CMK (cell line): ENCODE measurements at regions not wholly inside any gene's neighbourhood (a gene's known extent, or its start where the extent isn't known, plus 50 kb on each side); places are given as distances from the start of the nearest gene placed in this dataset.

Experiments
- DNase-seq: peaks from one replicate; pipeline ENCODE4 v3.0.0-alpha.2; 2010; ENCODE audit warnings: low read depth

DNA sequence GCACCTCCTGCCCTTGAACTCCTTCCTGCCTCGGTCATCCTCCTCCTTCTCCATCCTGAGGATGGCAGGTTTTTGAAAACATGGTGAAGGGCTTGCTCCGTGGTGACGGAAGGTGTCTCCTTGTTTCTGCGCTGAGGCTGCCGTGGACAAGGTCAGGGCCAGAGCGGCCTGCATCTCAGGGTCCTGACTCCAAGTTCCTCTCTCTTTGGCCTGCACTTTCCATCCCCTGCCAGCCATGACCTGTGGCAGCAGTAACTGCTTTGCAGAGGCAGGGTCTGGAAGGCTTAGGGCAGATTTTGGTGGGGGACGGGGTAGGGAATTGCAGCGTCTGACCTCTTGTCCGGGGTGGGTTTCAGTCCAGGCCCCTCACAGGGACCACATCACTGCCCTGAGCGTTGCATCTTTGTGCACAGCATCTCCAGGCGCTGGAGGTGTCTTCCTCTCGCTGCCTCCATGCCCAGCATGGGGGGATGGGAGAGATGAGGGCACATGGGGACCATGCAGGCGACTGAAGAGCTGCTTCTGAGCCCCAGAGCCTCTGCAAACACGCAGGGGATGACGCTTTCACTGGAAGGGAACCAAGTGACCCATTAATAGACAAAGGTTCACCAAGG, 216.8 kb downstream of the TEX29 start:
- DNase-seq = no peak

DNA sequence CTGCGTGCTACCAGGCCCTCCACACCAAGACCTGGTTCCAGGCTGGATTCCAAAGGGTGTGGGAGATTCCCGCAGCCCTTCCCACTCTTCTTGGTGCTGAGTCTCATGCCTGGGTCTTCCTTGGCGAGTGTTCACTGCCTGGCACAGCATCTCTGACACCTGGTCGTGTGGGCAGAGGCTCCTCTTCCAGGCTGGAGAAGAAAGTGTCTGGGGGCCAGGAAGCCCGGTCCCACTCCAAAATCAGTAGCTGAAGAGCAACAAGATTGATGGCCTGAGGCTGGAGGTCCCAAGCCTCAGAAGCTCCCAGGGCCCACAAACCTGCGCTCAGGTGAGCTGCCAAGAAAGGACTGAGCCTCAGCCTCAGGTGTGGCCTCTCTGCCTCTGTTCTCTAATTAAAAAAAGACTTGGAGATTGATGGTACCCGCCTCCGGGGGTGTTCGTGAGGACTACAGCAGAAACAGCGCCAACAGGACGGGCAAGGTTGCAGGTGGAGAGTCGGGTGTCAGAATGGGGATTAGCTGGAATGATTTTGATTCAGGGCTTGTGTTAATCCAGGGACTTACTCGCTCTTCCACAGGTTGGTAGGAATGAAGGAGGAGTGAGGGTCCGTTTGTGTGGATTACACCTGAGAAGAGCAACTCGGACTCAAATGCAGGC, 217.5 kb downstream of the TEX29 start:
- no peak for DNase-seq

DNA sequence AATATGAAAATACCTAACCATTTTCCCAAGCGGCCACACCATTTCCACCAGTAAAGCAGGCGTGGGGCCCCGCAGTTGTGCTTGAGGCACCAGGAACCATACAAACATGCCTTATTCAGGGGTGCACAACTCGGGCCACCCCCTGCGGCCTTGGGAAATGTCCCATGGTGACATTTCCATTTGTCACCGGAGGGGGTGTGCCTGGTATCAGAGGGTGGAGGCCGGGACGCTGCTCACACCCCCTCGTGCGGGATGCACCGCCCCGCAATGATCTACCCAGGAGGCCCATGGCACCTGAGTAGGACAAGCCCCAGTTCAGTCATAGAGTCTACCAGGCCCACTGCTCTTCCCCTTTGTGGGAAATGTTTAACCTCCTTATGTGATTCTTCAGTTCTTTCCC, 218.8 kb downstream of the TEX29 start:
- DNase-seq = no peak

DNA sequence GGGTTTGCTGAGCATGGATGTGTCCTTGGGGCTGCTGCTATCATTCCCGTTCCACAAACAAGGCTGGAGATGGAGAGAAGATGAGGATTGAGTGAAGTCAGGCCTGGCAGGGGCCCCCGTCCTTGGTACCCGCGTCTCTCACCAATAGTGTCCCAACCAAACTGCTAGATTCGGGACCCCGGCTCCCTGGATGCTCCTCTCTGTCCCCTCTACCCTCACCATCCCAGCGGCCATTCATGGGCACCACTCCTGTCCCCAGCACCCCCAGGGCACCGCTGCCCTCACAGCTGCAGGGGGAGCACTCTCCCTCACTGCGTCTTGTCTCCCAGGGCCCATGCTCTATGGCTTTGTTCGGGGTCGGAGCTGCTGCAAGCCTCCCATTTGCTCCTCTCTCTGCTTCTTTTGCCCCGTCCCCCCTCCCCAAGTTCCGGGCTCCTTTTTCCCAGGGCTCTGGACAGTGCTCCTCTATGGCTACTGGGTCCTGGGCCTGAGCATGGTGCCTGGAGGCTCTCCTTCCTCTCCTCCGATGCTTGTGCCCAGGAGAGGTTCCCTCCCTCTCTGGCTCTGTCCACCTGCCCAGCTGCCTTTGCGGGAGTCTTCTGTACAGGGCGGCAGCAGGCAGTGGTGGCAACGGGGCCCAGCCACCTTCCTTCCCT, 219.5 kb downstream of the TEX29 start:
- no peak for DNase-seq

DNA sequence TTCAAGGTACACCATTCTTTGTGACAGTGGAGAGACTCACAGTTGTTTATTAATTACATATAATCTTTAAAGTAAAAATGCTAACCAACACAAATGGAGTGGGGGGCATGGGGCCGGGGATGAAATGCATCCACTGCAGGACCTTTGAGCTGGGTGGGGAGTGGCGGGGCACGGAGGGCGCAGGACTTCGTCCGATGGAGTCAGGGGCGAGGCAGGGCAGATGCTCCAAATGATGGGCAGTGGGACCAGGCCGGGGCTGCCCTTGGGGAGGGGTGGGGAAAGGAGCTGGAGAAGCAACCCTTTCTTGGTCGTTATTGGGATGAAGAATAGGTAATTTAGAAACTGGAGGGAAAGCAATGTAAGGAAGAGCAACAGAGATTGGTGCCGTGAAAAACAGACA, 220.0 kb downstream of the TEX29 start:
- no peak for DNase-seq

DNA sequence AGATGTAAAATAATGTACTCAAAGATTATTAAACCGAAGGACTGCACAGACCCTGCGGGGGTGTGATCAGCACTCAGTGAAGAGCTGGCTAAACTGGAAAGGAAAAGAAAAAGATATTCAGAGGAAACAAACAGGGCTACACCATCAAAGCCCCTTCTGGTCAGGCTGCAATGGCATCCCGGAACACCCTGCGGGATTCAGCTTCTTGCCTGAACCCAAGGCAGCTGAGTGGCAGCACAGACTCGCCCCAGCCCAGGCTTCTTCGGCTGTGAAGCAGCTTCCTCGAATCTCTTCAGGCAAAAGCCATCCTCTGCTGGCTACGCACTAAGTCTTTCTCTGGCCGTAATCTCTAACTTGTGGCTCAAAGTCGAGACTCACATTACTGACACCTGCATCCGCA, 220.9 kb downstream of the TEX29 start:
- DNase-seq = no peak

DNA sequence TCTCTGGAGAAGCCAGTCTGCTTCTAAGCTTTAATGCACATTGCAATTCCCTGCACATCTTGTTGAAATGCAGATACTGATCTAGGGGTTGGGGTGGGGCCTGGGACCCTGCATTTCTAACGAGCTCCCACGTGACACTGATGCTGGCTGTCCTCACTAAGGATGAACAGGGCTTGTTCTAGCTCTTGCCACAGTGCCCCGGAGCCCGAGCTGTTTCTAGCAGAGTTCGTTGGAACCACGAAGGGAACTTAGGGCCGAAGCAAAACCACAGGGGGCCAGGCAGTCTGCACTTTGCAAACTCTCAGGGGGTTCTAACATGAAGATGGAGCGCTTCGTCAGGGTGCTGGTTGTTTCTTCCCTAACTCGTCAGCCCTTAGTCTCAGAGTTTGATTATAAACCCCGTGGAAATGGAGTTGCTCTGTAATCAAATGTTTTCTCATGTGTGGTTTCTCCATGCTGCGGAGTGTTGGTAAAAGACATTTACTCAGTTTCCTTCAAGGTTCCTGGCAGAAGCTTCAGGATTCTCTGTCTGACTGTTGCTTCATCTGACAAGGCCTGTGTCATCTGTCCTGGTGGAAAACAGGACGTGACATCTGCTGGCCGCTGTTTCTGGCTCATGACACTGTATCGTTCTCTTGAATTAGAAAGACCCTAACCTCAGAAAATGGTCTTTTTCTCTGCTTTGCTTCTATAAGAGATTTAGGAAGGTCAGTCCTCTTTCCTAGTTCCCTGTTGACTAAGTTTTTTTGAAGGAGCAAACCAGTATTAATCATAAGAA, 221.5 kb downstream of the TEX29 start:
- no peak for DNase-seq

DNA sequence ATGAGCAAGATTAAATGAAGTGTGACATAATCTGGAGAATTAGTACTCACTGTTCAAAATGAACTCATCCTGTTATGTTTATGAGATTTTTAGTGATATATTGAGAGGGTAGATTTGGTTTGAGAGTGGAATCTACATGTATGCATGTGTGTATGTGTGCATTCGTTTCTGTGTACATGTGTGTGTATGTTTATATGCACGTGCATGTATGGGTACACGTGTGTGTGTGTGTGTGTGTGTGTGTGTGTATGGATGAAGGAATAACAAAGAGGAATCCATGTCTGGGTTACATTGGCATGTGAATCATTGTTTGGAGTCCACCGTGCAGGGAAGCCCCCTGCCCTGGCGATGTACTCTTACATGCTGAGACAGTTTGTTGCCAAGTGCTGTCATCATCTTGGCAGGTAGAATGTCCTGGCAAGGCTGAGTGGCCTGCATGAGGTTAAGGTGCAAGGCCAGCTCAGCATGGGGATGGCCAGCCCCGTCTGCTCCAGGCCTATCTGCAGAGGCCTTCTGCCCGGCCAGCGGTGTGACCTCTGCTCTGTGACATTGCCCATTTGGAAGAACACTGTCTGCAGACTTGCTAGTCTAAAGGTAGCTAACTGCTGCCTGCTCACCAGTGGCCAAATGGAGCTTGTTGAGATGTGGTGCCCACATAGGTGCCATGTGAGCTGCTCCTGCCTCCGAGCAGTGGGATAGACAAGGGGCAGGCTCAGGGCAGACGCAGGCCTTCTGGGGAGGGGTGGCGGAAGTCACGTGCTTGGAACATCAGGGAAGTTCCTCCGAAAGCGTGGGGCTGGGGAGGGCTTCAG, 222.3 kb downstream of the TEX29 start:
- DNase-seq = no peak

DNA sequence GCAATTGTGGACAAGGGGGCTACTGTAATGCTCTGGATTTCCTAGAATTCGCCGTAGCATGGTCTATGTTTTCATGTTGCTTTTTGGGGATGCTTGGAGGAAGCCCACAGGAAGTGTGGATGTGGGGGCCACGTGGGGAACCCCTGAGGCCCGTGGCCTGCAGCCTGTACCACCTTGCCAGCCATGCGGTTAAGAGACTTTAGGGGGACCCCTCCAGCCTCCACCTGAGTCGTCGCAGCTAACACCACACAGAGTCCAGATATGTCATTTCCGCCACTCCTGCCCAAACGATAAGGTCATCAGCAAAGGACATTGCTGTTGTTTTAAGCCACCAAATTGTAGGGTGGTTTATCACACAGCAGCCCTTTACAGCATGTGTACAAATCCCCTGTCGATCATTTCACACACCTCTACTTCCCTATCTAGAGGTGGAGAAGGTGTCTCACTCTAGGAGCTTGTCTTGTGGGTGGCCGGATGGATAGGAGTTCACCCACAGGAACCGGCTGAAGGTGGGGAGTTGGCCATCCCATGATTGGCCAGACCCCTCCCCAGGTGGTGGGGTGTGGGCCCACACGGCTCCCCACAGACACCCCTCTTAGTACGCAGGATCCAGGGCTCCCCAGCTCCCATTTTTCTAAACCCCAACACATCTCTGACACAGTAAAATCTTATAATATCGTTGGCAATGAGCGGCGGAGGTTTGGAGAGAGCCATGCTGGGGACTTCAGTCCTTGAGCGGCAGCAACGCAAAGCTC, 226.7 kb downstream of the TEX29 start:
- no peak for DNase-seq

DNA sequence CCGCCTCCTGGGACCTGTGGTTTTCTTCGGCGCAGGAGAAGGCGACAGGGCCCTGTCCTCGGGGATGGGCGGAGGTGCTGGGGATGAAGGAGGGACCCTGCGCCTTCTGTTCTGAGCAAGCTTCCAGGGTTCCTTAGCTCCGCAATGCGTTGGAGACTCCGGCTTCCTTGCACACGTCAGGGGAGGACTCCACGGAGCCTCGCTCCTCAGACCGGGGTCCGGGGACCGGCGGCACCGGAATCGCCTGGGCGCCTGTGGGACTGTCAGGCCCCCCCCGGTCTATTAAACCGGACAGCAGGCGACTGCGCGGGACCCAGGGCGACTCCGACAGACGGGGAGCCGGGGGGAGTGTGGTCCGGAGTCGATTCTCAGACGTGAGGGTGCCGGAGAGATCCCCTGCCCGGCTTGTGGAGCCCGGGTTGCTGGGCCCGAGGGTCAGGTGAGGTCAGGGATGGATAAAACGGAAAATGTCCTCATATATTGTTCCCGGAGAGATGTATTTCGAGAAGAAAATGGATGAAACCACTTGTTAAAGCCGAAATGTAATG, 227.4 kb downstream of the TEX29 start:
- no peak for DNase-seq

DNA sequence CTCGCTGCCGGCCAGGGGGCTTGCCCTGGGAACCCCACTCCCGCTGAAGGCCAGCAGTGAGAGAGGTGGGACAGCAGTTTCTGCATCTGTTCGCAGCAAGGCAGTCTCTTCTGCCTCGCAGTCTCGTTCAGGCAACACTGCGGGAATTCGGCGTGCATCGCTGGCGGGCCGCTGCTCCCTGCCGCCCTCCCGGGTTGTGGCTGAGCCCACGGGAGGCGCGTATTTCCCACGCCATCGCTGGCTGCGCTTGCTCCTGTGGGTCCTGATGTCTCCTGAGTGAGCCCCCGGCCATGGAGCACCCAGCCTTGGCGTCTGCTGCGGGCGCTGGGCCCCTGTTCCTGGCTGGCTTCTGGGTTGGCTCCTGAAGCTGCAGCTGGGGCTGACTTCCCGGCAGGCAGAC, 227.9 kb downstream of the TEX29 start:
- no peak for DNase-seq

DNA sequence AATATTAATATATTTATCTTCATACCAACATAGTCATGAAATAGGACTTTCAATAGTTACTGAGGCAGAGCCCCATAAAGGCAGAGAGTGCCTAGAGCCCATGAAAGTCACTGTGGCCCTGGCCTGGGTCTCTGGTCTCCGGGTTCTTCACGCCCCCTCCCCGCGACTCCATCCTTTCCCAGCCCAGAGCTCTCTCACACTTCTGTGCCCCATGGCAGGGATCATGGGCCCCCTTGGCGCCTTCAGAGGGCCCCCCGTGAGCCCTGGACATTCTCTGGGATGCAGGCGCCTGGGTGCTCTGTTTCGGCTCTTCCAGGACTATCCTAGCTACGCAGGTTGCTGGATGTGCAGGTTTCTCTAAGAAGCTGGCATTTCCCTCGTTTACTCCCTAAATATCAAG, 228.4 kb downstream of the TEX29 start:
- no peak for DNase-seq

DNA sequence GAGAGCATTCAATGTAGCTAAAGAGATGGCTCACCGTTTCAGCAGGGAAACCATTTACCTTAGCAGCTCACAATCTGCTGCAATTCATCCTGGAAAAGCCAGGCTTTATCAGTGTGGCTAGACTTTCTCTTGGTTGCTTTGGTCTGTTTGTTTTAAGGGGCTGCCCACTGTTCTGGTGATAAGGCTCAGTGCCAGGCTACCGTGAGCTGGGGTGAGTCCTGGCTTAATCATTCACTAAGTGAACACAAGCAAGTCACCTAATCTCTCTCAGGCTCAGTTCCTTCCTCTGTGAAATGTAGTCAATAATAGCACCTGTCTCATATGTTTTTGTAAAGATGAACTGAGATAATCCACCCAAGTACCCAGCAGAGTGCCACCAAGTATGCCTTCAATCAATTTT, 229.0 kb downstream of the TEX29 start:
- DNase-seq = no peak

DNA sequence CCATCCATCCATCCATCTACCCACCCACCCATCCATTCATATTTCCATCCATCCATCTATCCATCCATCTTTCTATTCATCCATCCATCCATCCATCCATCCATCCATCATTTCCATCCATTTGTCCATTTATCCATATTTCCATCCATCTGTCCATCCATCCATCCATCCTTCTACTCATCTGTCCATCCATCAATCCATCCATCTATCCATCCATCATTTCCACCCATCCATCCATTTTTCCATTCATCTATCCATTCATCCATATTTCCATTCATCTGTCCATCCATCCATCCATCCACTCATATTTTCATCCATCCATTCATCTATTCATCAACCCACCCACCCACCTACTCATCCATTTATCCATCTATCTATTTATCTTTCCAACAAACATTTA, 229.6 kb downstream of the TEX29 start:
- DNase-seq = no peak

DNA sequence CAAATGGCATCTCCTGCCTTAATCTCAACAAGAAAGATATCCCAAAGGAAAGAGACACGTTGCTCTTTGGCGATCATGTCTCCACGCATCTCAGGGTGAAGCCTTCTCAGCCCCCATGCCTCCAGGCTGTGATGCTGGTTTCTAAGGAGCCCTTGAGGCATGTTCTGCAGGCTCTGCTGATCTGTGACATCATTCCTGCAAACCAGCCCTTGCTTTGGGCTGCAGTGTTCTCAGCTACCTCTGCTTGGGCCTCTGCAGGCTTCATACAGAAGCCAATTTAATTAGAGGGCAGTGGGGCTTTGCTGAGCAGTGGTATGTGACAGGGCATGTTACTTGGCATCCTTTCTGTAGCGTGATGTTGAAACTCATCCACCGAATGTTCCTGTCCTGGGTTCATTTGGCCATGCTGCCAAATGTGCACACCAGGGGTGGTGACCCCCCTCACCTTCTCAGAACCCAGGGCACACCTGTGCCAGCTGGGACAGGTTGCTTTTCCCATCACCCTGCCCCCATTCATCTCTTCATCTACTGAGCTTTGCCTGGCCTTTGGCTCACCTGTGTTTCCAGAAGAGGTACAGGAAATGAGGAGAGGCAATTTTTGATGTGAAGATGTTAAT, 230.9 kb downstream of the TEX29 start:
- no peak for DNase-seq

DNA sequence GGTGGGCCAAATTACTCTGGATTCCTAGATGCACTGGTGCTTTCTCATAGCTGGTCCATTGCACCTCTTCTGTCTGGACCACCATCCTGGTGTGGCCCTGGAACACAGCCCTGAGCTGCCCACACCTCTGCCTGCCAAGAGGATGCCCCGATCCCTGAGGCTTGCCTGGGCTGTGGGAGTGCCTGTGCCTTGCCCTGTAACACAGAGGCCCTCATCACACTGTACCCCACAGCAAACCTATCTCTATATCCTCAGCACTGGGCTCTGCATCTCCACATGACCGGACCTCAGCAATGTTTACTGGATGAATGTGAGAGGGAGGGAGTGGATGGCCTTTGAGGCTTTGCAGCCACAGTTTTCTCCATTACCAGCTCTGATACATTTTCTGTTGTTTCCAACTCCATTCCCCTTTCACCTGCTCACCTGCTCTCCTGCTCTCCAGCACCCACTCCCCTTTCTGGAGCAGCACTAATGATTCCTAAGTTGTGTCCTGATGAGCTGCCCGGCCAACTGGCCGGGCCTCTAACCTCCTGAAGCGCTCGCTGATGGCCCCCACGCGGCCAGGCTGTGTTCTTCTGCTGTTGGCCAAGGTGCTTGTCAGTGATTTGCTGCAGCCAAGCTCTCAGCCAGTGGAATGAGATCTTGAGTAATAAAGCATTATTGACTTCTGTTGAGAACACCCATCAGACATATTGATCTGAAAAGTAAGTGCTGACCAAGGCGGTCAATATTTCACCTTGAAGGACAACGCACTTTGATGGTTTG, 232.6 kb downstream of the TEX29 start:
- DNase-seq = no peak

DNA sequence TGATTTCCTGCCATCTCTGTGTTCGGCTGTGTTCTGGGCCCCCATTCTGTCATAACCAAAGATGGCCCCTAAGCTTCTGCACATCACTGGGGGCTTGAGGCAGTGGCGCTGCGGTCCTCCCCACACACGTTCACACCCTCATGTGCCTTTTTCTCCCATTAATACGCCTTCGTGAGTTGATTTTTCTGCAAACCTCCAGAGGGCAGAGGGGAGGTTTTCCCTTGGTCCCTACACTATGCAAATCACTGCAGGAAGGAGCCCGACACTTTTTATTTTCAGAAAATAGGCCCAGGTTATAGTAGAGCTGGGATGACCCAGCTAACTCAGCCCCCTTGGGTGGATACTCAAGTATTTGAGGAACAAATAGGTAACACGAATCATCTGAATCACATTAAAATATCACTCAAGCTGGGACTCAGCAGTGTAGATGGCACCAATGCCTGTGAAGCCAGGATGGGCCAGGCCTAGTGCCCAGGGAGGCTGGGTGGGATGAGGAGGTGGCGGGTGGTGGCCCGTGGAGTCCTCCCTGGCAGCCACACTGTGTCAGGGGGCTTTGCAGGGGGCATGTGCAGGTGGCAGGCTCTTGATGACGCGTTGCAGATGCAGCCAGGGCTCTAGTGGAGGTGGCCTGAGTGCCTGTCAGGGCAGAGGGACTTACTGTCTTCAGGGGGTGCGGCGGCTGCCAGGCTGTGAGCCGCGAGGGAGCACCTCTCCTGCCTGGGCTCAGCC, 234.3 kb downstream of the TEX29 start:
- DNase-seq = no peak

DNA sequence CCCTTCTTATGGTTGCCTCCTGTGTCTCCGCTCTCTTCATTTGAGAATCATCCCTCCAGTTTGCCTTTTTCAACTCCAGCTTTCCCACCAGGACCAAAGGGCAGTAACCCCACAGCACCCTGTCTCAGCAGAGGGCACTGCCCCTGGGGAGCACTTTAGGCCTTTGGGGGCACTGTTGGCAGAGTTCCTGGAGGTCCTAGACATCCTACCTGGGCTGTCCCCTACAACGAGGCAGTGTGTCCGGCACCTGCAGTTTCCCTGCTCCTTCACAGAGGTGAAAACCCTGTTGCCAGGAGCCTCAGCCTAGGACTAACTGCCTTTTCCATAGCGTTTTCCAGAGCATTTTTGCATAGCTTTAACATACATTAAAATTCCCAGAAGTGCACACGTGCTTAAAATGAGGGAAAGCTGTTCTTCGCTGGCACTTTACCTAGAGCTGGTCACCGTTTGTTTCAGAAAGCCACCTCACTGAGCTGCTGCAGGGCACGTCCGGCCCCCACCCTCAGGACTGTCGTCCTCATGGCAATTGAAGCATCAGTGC, 234.9 kb downstream of the TEX29 start:
- DNase-seq = no peak

DNA sequence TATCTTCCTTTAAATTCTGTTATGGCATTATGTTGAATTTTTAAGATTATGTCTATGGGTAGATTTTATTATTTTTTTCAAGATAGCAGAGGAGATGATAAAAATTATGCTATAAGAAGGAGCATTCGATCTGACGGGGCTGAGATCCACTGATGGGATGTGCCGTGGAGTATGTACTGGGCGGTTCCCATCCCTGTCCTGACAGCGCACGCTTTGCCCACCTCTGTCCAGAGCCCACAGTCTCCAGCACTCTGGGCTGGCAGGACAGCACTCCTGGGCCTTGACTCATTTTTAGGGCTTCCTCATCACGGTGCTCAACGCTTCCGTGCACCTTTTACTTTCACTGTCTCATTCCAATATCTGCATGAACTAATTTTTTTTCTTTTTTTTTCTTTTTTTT, 235.5 kb downstream of the TEX29 start:
- no peak for DNase-seq
